MM.1S (cell line): ENCODE measurements at regions not wholly inside any gene's neighbourhood (a gene's known extent, or its start where the extent isn't known, plus 50 kb on each side); places are given as distances from the start of the nearest gene placed in this dataset.

Experiments used
- DNase-seq: peaks from one replicate; pipeline ENCODE4 v3.0.0-alpha.2; 2015
- H2AFZ ChIP-seq: fragments of 300-600 bp; sonication (generic); 2 replicates; pipeline ENCODE4 v1.6.0; 2016; ENCODE audit warnings: antibody characterized with exemption, low read length
- H3F3A ChIP-seq: fragments of 300-600 bp; sonication (generic); 2 replicates; pipeline ENCODE4 v1.6.1; 2016; ENCODE audit warnings: mild to moderate bottlenecking, antibody characterized with exemption, low read length, moderate library complexity, mixed read lengths; ENCODE audit not compliant: insufficient read depth
- H3K27ac ChIP-seq: fragments of 300-600 bp; sonication (generic); 2 replicates; pipeline ENCODE4 v1.5.1; 2016; ENCODE audit warnings: mild to moderate bottlenecking, low read length
- H3K27me3 ChIP-seq: fragments of 300-600 bp; sonication (generic); replicated peaks from 2 replicates; pipeline ENCODE4 v1.6.0; 2016; ENCODE audit warnings: low read length; ENCODE audit not compliant: insufficient read depth
- H3K36me3 ChIP-seq: fragments of 300-600 bp; sonication (generic); replicated peaks from 2 replicates; pipeline ENCODE4 v1.6.1; 2016; ENCODE audit warnings: mild to moderate bottlenecking, low read length, mixed read lengths; ENCODE audit not compliant: insufficient read depth
- H3K4me1 ChIP-seq: fragments of 300-600 bp; sonication (generic); 2 replicates; pipeline ENCODE4 v1.6.1; 2016; ENCODE audit warnings: low read length, mixed read lengths
- H3K4me2 ChIP-seq: fragments of 300-600 bp; sonication (generic); 2 replicates; pipeline ENCODE4 v1.6.0; 2016; ENCODE audit warnings: low read depth, low read length
- H3K4me3 ChIP-seq: fragments of 300-600 bp; sonication (generic); 2 replicates; pipeline ENCODE4 v1.5.1; 2016; ENCODE audit warnings: low read length, mixed read lengths
- H3K79me2 ChIP-seq: fragments of 300-600 bp; sonication (generic); 2 replicates; pipeline ENCODE4 v1.6.1; 2016; ENCODE audit warnings: mixed run types, low read length, mixed read lengths
- H3K9ac ChIP-seq: fragments of 300-600 bp; sonication (generic); 2 replicates; pipeline ENCODE4 v1.6.1; 2016; ENCODE audit warnings: low read length, mixed read lengths
- H3K9me2 ChIP-seq: fragments of 300-600 bp; sonication (generic); replicated peaks from 2 replicates; pipeline ENCODE4 v1.6.1; 2016; ENCODE audit warnings: mild to moderate bottlenecking, low read length, mixed read lengths; ENCODE audit not compliant: insufficient read depth
- H3K9me3 ChIP-seq: fragments of 300-600 bp; sonication (generic); replicated peaks from 2 replicates; pipeline ENCODE4 v1.6.1; 2016; ENCODE audit warnings: mild to moderate bottlenecking, low read length, mixed read lengths; ENCODE audit not compliant: insufficient read depth
- H4K20me1 ChIP-seq: fragments of 300-600 bp; sonication (generic); 2 replicates; pipeline ENCODE4 v1.6.1; 2016; ENCODE audit warnings: mild to moderate bottlenecking, low read length, moderate library complexity, mixed read lengths; ENCODE audit not compliant: insufficient read depth
- EZH2 ChIP-seq: fragments of 300-600 bp; sonication (generic); optimal IDR thresholded peaks from 2 replicates; pipeline ENCODE3; 2017; ENCODE audit warnings: low read depth, mild to moderate bottlenecking, antibody characterized with exemption, low read length, mixed read lengths
- EZH2phosphoT487 ChIP-seq: fragments of 300-600 bp; sonication (generic); IDR thresholded peaks from 2 replicates; pipeline ENCODE4 v1.6.1; 2018; ENCODE audit warnings: antibody characterized with exemption, low read length
- TF ChIP-seq, protein P1 (sequence below): fragments of 300-600 bp; sonication (generic); IDR thresholded peaks from 2 replicates; pipeline ENCODE4 v1.5.1; 2016; ENCODE audit warnings: antibody characterized with exemption, low read length, mixed read lengths

DNA sequence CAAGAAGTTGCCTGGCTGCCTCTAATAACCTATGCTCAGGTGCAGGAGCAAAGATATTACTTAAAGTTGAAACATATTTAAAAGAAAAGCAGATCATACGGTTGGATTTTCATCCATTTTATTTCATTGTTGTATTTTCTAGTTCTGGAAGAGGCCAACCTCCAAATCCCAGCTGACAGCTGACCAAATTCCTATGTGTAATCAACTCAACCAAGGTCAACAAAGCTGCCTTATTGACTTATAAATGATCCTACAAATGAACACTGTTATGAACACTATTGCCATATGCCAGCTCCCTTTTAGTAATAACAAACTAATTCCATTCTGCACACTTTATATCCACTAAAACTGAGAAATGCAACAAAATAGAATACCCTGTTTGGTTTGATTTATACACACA, 1537.4 kb downstream of the SLITRK1 start:
- H2AFZ ChIP-seq = no peak overlapping the region
- no peak overlapping the region for H3K27ac ChIP-seq
- H3K4me3 ChIP-seq = no peak overlapping the region
- H3K9me2 ChIP-seq = no peaks in the 10 kb centered on the region
- no peak for DNase-seq
- no peaks in the 10 kb centered on the region for H4K20me1 ChIP-seq
- H3K36me3 ChIP-seq = no peaks in the 10 kb centered on the region
- no peaks in the 10 kb centered on the region for H3F3A ChIP-seq
- no peak overlapping the region for H3K9ac ChIP-seq
- H3K27me3 ChIP-seq = no peaks in the 10 kb centered on the region
- no peak overlapping the region for H3K4me2 ChIP-seq
- H3K9me3 ChIP-seq = no peaks in the 10 kb centered on the region
- no peaks in the 10 kb centered on the region for H3K79me2 ChIP-seq
- no peak for TF ChIP-seq EZH2
- TF ChIP-seq, protein P1, sequence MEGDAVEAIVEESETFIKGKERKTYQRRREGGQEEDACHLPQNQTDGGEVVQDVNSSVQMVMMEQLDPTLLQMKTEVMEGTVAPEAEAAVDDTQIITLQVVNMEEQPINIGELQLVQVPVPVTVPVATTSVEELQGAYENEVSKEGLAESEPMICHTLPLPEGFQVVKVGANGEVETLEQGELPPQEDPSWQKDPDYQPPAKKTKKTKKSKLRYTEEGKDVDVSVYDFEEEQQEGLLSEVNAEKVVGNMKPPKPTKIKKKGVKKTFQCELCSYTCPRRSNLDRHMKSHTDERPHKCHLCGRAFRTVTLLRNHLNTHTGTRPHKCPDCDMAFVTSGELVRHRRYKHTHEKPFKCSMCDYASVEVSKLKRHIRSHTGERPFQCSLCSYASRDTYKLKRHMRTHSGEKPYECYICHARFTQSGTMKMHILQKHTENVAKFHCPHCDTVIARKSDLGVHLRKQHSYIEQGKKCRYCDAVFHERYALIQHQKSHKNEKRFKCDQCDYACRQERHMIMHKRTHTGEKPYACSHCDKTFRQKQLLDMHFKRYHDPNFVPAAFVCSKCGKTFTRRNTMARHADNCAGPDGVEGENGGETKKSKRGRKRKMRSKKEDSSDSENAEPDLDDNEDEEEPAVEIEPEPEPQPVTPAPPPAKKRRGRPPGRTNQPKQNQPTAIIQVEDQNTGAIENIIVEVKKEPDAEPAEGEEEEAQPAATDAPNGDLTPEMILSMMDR = no peak
- no peak for TF ChIP-seq EZH2phosphoT487
- no peaks in the 10 kb centered on the region for H3K4me1 ChIP-seq

DNA sequence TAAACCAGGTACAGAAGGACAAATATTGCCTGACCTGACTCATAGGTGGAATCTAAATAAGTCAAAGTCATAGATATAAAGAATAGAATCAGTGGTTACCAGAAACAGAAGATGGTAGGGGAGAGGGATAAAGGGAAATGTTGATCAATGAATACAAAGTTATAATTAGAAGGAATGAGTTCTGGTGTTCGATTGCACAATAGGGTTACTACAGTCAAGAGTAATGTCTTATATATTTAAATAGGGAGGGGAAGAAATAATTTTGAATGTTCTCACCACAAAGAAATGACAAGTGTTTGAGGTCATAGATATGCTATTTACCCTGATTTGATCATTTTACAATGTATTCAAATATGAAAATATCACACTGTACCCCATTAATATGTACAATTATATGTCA, 1541.2 kb downstream of the SLITRK1 start:
- TF ChIP-seq EZH2 (no peak), EZH2phosphoT487 (no peak)
- TF ChIP-seq, protein P1 = no peak
- H3K4me2 ChIP-seq = no peak overlapping the region
- no peak overlapping the region for H3K9ac ChIP-seq
- DNase-seq = no peak
- no peaks in the 10 kb centered on the region for H3K36me3 ChIP-seq
- no peaks in the 10 kb centered on the region for H3K79me2 ChIP-seq
- no peak overlapping the region for H3K4me3 ChIP-seq
- H3F3A ChIP-seq = no peaks in the 10 kb centered on the region
- H3K4me1 ChIP-seq = no peaks in the 10 kb centered on the region
- H2AFZ ChIP-seq = no peak overlapping the region
- no peak overlapping the region for H3K27ac ChIP-seq
- H3K27me3 ChIP-seq = no peaks in the 10 kb centered on the region
- no peaks in the 10 kb centered on the region for H4K20me1 ChIP-seq
- H3K9me2 ChIP-seq = no peaks in the 10 kb centered on the region
- no peaks in the 10 kb centered on the region for H3K9me3 ChIP-seq

DNA sequence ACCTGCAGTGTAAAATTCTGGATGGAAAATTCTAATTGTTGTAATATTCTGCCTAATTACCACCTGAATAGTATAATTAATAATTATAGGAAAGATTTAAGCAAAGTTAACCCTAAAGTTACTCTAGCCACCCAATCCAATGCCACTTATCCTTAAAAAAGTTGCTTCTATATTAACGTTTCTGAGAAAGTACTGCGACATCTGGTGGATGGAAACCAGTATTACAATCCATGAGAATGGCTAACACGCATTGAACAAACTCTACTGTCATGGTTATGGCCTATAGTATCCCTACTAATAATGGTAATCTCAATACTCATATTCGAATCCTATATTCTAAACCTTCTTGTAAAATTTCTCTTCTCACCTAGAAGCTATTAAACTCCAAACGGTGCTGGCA, 1551.8 kb downstream of the SLITRK1 start:
- H2AFZ ChIP-seq = no peak overlapping the region
- no peaks in the 10 kb centered on the region for H3F3A ChIP-seq
- H3K27ac ChIP-seq = no peak overlapping the region
- H3K9me3 ChIP-seq = no peaks in the 10 kb centered on the region
- no peaks in the 10 kb centered on the region for H3K9me2 ChIP-seq
- peak; percentile 38 for DNase-seq
- no peaks in the 10 kb centered on the region for H3K4me1 ChIP-seq
- no peak for TF ChIP-seq EZH2phosphoT487
- no peak for TF ChIP-seq EZH2
- TF ChIP-seq, protein P1 = peak; percentile 62
- H3K27me3 ChIP-seq = no peaks in the 10 kb centered on the region
- no peaks in the 10 kb centered on the region for H3K36me3 ChIP-seq
- H3K79me2 ChIP-seq = no peaks in the 10 kb centered on the region
- H3K9ac ChIP-seq = no peak overlapping the region
- no peaks in the 10 kb centered on the region for H4K20me1 ChIP-seq
- no peak overlapping the region for H3K4me3 ChIP-seq
- no peak overlapping the region for H3K4me2 ChIP-seq

DNA sequence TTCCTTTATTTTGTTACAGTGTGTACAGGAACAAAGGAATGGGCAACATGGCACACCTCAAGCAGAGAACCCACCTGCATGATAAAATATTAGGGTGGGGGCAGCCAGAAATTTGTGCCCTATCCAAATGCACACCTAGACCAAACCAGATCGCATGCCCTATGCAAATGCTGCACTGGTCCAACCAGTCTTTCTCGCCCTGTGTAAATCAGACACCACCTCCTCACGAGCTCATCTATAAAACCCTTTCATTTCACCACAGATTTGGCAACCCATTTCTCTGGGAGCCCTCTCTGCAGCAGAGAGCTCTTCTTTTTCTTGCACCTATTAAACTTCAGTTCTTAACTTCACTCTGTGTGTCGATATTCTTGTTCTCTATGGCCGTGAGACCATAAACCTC, 1559.2 kb downstream of the SLITRK1 start:
- no peaks in the 10 kb centered on the region for H3K9me2 ChIP-seq
- H3K9me3 ChIP-seq = no peaks in the 10 kb centered on the region
- no peak overlapping the region for H3K4me2 ChIP-seq
- H4K20me1 ChIP-seq = no peaks in the 10 kb centered on the region
- no peak overlapping the region for H3K27ac ChIP-seq
- no peaks in the 10 kb centered on the region for H3K79me2 ChIP-seq
- no peak for DNase-seq
- H3K36me3 ChIP-seq = no peaks in the 10 kb centered on the region
- TF ChIP-seq, protein P1 = no peak
- no peaks in the 10 kb centered on the region for H3K27me3 ChIP-seq
- H2AFZ ChIP-seq = no peak overlapping the region
- H3F3A ChIP-seq = no peaks in the 10 kb centered on the region
- H3K9ac ChIP-seq = no peak overlapping the region
- H3K4me3 ChIP-seq = no peak overlapping the region
- no peaks in the 10 kb centered on the region for H3K4me1 ChIP-seq
